Femur (tissue), 1 donor: ENCODE measurements at regions not wholly inside any gene's neighbourhood (a gene's known extent, or its start where the extent isn't known, plus 50 kb on each side); places are given as distances from the start of the nearest gene placed in this dataset.
"Not testable (repeated sequence)": the region's sequence is repeated elsewhere in the genome, so short reads cannot be mapped to it uniquely, and the experiment has no call there.

Experiments
- DNase-seq: peaks from one replicate; pipeline ENCODE4 v3.0.0-alpha.2; 2017

GRCh38 chr12:59344224-59344623, 251.6 kb upstream of the SLC16A7 start:
- no peak for DNase-seq

DNA sequence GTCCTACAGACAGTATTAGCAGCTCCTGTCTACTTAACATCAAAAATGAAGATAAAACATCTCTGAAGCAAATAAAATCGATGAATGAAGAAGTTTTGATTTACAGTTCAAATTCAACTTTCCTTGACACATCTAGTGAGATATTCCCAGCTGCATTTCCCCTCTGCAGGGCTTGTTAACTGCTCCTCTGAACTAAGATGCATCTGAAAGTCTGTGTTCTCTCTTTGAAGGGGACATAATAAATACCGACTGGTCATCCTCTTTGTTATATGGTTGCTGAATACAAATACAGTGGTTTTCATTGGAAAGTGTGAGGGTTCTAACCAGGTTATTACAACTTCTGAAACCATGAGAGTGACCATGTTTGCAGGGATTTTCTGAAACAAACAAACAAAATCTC, 266.4 kb upstream of the SLC16A7 start:
- DNase-seq, result no peak

GRCh38 chr12:59328395-59329075, 267.3 kb upstream of the SLC16A7 start:
- DNase-seq, result not testable (repeated sequence)

DNA sequence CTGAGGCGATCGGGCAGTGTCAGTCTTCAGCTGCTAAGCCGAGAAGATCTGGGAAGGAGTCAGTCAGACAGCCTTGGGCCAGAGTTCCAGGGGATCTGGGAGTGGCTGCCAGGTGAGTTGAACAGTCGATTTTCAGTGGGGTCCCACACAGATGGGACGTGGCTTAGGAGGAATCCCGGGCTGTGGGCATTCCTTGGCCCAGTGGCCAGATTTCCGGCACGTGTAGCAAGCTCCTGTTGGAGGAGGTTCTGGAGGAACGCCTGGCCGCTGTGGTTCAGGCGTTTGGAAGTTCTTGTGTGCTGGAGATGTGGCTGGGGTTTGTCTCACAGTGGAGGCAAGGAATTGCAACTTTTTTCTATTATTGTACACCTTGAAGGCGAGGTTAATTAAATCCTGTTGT, 269.4 kb upstream of the SLC16A7 start:
- DNase-seq, result not testable (repeated sequence)

DNA sequence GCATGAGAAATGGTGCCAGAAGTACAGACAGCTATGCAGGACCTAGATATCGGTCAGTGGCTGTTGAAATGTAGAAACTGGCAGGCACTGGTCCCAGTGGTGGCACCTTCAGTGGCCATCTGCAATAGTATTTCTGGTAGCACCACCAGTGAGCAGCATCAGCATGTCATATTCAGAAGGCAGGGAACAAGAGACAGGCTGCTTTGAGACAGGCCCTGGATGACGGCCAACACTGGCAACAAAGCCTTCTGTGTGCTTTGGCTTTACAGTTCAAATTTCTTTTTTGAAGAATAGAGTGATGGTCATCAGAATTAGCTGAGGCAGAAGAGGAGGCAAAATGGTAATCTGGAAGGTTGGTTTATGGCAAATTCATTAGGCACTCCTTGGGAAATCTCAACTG, 273.4 kb upstream of the SLC16A7 start:
- DNase-seq, result peak; percentile 15

GRCh38 chr12:59321278-59321677, 274.6 kb upstream of the SLC16A7 start:
- DNase-seq, result no peak

- no peak for DNase-seq
Measured at GRCh38 chr12:59320112-59320511, 275.7 kb upstream of the SLC16A7 start.

DNA sequence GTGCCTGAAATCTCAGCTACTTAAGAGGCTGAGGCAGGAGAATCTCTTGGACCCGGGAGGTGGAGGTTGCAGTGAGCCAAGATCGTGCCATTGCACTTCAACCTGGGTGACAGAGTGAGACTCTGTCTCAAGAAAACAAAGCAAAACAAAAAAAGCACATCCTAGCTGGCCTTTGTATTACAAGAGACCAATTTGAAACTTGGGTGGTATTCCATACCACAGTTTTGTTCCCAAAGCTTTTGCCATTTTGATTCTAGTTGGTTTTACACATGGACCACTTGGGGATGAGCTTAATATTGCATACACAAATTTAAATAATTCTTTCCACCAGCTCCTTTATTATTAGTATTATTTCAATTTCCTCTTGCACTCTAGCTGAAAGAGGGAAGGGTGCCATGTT, 276.9 kb upstream of the SLC16A7 start:
- DNase-seq, result no peak

DNA sequence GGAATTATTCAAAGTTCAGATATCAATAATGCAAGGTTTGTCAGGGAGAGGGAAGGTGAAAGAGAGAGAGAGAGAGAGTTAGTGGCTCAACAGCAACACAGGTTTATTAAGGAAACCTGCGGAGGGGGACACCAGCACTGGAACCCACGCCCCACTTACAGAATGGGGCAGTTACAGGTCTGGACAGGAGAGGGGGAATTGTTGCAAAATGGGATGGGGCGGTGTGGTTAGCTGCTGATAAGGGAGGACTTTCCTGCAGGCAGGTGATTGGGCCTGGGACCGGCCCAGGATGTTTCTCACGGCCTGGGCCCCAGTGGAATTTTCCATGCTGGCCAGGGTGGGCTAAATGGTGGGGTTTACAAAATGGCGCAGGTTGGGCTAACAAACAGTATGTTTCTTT, 278.2 kb upstream of the SLC16A7 start:
- no peak for DNase-seq

- DNase-seq, result no peak
Measured at GRCh38 chr12:59316938-59317337, 278.9 kb upstream of the SLC16A7 start.

GRCh38 chr12:59316354-59316753, 279.5 kb upstream of the SLC16A7 start:
- not testable (repeated sequence) for DNase-seq

GRCh38 chr12:59314209-59314608, 281.6 kb upstream of the SLC16A7 start:
- DNase-seq, result no peak

DNA sequence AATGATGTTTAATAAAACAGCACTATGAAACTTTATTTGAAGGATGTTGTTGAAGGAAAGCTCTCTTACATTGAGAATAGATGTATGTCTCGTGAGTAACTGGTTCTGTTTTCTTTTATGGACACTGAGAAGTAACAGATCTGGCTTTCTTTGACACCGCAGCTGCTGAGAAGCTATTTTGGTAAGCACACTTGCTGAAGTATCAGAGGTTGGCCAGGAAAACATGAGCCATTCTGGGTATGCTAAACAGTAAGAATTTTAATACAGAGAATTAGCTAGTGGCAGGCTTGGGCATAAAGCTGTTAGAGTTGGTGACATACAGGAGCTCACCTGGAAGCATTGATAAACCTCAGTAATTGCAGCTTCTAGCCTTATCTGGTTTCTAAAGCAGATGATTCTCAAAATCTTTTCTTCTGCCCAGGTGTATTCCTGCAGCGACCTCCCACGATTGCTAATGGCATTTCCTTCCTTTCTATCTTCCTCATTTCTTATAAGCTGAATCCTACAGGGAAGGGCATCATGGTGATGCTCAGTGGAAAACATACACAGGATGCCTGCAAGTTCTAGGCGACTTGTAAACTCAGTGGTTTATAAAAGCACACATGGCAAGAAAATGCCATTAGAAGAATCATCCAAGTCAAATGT, 291.6 kb upstream of the SLC16A7 start:
- no peak for DNase-seq

- DNase-seq, result no peak
Measured at GRCh38 chr12:59298296-59298695, 297.5 kb upstream of the SLC16A7 start.

GRCh38 chr12:59294221-59294620, 301.6 kb upstream of the SLC16A7 start:
- DNase-seq, result no peak

DNA sequence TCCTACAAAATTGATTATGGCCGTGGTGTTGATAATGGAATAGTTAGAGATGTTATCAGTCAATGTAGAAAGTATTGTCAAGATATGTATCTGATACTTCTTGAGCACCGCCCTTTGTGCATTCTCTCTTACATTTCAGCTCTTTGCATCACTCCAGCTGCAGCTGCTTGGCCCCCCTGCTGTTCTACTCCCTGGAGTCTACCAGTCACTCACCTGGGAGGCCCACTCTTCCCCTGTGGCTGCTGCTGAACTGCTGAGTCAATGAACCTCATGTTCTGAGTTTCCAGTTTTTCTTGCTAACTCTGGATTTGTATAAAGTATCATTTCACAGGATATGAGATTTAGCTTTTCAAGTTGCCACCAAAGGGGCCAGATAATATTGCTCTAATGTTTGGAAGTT, 312.8 kb upstream of the SLC16A7 start:
- DNase-seq, result no peak

DNA sequence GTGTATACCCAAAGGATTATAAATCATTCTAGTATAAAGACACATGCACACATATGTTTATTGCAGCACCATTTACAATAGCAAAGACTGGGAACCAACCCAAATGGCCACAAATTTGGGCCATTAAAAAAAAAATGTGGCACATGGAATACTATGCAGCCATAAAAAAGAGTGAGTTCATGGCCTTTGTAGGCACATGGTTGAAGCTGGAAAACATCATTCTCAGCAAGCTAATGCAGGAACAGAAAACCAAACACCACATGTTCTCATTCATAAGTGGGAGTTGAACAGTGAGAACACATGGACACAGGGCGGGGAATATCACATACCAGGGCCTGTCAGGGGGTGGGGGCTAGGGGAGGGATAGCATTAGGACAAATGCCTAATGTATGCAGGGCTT, 322.3 kb upstream of the SLC16A7 start:
- not testable (repeated sequence) for DNase-seq

DNA sequence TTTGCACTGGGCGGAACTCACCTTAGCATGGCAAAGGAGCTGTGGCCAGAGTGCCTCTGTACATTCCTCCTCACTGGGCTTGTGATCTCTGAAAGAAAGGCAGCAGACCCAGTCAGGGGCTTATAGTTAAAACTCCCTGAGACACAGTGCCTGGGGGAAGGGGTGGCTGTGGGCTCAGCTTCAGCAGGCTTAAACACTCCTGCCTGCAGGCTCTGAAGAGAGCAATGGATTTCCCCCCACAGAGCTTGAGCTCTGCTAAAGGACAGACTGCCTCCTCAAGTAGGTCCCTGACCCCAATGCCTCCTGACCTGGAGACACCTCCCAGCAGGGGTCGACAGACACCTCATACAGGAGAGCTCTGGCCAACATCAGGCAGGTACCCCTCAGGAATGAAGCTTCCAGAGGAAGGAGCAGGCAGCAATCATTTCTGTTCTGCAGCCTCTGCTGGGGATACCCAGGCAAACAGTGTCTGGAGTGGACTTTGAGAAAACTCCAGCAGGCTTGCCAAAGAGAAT, 327.5 kb upstream of the SLC16A7 start:
- no peak for DNase-seq

- DNase-seq, result no peak
Measured at GRCh38 chr12:59260202-59260601, 335.6 kb upstream of the SLC16A7 start.

DNA sequence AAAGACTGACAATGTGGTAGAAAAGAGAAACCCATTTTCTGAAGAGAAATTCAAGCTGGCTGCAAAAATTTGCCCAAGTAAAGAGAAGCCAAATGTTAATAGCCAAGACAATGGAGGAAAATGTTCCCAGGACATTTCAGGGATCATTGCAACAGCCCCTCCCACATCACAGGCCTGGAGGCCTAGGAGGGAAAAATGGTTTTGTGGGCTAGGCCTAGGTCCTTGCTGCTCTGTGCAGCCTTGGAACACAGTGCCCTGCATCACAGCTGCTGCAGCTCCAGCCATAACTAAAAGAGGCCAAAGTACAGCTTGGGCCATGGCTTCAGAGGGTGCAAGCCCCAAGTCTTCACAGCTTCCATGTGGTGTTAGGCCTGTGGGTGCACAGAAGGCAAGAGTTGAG, 332.4 kb upstream of the LRIG3 start:
- DNase-seq, result no peak

GRCh38 chr12:59250766-59251165, 330.5 kb upstream of the LRIG3 start:
- no peak for DNase-seq

- DNase-seq, result no peak
Measured at GRCh38 chr12:59240048-59240447, 319.7 kb upstream of the LRIG3 start.

DNA sequence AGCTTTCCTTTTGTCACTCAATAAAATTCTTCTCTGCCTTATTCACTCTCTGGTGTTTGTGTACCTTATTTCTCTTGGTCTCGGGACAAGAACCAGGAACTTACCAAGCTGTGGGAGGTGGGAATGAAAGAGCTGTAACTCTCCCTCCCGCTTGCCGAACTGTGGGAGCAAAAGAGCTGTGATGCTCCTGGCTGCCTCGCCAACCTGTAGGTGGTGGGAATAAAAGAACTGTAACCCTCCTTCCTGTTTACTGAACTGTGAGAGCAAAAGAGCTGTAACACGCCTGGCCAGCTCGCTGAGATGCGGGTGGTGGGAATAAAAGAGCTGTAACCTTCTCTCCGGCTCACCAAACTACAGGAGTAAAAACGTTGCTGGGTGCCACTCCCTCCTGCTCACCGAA, 314.1 kb upstream of the LRIG3 start:
- no peak for DNase-seq

DNA sequence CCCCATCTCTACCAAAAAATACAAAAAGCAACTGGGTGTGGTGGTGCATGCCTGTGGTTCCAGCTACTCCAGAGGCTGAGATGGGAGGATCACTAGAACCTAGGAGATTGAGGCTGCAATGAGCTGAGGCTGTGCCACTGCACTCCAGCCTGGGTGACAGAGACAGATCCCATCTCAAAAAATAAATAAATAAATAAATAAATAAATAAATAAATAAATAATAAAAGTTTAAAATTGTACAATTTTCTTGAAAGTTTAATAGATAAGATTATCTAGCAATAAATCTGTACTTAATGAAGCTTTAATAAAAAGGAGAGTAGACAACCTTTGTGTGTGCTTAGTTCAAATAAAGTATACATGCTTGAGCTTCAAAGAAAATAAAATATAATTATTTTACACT, 310.0 kb upstream of the LRIG3 start:
- no peak for DNase-seq

GRCh38 chr12:59219148-59219547, 298.8 kb upstream of the LRIG3 start:
- DNase-seq, result no peak
